Mesenteric fat pad (tissue), 1 donor: ENCODE measurements at regions not wholly inside any gene's neighbourhood (a gene's known extent, or its start where the extent isn't known, plus 50 kb on each side); places are given as distances from the start of the nearest gene placed in this dataset.

Experiments used
- DNase-seq: peaks from one replicate; pipeline ENCODE4 v3.0.0-alpha.2; 2020; ENCODE audit warnings: low spot score
- donor health status: DM: yes; HTN: yes; CAD: no.

DNA sequence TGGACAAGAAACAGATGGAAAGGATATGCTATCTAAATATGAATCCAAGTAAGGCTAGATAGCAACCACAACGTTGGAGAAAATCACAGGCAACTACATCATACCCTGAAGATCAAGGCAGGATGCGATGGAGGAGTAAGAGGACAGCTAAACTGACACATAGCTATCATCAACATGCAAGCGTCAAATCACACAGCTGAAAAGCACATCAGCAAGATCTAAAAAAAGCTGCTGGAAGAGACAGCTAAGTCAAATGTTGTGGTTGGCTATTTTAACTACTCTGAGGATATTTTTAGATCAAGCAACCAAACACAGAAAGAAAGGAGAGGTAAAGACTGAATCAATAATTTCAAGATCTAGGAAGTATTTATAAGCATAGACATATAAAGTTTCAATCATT lies 466.9 kb downstream of the BRD1 start:
- no peak for DNase-seq

GRCh38 chr22:49359076-49359475 lies 468.6 kb downstream of the BRD1 start:
- no peak for DNase-seq

DNA sequence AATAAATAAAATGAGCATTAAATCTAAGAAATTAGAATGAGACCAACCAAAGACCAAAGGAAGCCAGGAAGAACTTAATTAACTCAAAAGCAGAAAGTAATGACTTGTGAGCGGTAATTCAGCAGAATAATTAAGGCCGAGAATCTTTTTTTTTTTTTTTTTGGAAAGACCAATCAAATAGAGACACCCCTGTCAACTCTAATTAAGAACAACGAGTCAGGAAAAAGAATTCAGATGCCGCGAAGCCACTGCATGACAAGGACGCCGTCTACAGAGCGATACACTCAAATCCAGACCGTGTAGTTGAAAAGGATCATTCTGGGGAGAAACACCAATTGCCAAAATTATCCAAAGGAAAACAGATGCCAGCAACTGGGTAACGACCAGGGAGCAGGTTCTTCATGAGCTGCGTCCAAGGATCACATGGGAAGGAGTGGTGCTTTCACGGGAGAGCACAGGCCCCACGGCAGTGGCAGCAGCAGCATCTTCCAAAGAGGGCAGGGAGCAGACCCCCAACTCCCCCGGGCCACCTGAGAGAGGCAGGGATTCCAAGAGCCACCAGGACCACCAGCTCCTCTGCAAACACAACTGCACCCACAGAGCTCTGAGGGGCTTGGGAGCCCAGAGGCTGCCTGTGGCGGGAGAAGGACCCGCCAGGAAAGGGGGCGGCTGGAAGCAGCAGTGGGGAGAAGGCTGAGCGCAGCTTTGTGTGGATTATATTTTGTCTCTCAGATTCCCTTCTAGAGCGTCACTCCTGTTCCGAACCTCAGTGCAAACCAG lies 469.8 kb downstream of the BRD1 start:
- peak; percentile 67 for DNase-seq

DNA sequence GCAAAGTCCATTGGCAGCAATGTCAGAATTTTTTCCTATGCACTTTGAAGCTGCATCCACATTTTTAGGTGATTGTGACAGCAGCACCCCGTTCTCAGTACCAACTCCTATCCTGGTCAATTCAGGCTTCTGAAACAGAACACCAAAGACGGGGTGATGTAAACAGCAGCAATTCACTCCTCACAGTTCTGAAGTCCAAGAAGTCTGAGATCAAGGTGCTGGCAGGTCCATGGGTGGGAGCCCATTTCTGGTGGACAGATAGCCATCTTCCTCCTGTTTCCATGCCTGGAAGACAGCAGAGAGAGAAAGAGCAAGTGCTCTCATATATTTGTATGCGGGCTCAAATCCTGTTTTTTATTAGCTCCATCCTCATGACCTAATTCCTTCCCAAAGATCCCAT lies 471.2 kb downstream of the BRD1 start:
- DNase-seq = no peak

- DNase-seq = peak; percentile 55
These were observed 472.3 kb downstream of the BRD1 start for GRCh38 chr22:49355211-49355920.

DNA sequence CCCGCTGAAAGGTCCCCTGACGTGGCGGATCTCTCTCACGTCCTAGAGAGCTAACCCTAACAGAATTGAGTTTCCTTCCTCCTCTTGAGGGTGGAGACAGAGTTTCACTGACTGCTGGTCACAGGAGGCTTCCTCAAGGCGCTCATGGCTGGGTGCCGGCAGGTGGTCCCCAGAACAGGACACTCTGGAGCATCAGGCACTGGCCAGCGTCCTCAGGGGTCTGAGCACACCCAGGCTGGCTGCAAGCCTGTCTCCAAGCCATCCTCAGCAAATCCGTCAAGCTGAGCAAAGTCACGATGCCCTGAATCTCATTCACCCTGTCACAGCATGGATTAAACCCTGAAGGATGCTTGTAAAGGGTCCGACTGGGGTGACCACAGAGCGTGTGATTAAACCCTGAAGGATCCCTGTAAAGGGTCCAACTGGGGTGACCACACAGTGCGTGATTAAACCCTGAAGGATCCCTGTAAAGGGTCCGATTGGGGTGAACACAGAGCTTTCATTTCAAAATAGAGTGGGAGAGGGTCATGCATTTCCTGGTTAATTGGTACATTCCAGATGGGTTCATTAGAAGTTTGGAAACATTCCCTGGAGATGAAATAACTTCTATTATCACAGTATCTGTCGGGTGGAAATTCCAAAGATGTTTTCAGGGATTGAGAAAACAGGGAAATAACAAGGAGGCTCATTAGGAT lies 473.0 kb downstream of the BRD1 start:
- peak; percentile 39 for DNase-seq

DNA sequence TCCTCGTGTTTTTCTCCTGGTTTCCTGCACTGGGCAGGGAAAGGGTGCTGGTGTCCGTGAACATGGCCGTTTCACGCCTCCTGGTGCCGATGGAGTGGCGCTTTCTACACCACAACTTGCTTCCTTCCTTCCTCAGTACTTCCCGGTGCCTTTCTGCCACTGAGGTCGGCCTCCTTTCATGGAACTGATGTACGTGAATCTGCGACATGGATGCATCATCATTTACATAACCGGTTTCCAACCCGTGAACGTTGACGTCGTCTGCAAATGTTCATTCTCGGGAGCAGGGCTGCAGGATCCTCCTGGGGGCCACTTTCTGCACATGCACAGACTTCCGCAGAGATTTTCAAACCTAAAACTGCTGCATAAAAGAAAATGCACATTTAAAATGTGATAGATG lies 474.4 kb downstream of the BRD1 start:
- no peak for DNase-seq

- peak; percentile 80 for DNase-seq
These were observed 475.1 kb downstream of the BRD1 start for GRCh38 chr22:49352361-49353169.

DNA sequence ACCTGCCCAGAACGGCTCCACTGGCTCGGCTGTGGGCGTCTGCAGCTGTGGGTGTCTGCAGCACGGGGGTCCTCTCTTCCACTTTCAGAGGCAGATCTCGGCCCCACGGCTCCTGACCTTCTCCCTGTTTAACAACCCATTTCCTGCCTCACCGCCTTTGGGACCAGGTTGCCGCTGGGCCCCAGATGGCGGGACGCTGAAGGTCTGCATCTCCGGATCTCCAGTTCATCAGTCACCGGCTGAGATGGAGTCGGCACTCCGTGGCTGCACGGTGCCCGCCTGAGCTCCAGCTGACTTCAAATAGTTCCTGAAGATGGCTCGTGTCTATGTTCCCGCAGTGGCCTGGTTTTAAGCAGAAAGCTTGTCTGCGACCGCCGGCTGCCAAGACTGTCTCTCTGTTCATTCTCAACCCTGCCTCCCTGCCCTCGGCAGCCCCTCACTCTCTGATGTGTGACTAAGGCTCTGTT lies 475.9 kb downstream of the BRD1 start:
- peak; percentile 81 for DNase-seq

- peak; percentile 76 for DNase-seq
These were observed 477.1 kb downstream of the BRD1 start for GRCh38 chr22:49350441-49351121.

DNA sequence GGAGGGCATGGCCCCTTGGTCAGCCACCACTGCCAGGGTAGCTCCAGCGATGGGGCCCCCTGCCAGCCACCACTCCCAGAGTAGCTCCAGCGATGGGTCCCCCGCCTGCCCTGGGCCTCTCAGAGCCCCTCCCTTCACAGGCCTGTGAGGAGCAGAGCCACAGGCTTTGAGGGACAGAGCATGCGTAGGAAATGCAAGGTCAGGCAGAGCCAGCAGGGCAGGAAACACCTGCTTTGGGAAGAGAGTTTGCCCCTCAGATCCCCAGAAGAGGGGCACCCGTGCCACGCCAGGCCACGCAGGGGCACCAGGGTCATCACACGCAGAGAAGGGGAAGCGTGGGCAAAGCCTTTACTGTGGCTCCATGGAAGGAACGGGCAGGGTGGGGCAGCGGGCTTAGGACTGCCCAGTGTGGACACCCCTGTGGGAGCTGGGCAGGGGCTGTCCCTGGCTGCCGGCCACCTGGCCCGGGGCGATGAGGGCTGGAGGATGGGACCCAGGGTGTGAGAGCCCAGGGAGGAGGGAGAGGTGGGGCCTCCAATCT lies 477.8 kb downstream of the BRD1 start:
- peak; percentile 89 for DNase-seq

- peak; percentile 84 for DNase-seq
These were observed 478.4 kb downstream of the BRD1 start for GRCh38 chr22:49349181-49349835.

GRCh38 chr22:49348631-49349030 lies 479.0 kb downstream of the BRD1 start:
- DNase-seq = peak; percentile 64

DNA sequence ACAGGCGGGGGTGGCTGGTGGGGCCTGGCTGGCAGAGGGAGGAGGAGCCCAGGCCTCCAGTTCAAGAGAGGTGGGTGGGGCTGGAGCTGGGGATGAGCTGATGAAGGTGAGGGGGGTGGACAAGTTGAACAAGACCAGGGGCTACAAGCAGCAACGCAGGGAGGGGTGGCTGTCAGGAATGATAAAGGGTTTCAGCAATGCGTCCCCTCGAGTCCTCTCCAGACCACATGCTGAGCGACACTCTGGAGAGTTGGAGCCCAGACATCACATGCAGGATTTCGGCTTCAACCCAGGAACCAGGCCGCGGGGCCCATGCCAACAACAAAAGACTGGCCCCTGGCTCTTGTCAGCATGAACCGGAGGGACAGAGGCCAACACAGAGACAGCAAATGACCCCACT lies 480.3 kb downstream of the BRD1 start:
- peak; percentile 72 for DNase-seq

DNA sequence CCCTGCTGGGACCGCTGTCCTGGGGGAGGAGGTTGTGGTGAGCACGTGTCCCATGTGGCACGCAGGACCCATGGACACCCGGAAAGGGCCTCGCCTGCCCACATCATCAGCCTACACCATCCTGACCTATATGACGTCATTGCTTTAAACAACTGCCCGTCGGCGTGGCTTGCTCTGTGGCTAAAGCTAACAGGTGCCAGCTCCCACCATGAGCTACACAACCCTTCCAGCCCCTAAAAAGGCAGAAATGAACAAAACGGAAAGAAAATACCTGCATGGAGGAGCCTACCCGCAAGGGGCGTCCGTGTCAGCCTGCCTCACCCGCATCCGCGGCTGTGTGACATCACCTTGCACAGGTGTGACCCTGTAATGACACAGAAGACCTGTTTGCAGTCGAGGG lies 481.8 kb downstream of the BRD1 start:
- peak; percentile 77 for DNase-seq

- peak; percentile 47 for DNase-seq
These were observed 483.0 kb downstream of the BRD1 start for GRCh38 chr22:49344656-49345055.

GRCh38 chr22:49344161-49344560 lies 483.5 kb downstream of the BRD1 start:
- peak; percentile 18 for DNase-seq

- peak; percentile 28 for DNase-seq
These were observed 487.3 kb downstream of the BRD1 start for GRCh38 chr22:49340406-49340805.

DNA sequence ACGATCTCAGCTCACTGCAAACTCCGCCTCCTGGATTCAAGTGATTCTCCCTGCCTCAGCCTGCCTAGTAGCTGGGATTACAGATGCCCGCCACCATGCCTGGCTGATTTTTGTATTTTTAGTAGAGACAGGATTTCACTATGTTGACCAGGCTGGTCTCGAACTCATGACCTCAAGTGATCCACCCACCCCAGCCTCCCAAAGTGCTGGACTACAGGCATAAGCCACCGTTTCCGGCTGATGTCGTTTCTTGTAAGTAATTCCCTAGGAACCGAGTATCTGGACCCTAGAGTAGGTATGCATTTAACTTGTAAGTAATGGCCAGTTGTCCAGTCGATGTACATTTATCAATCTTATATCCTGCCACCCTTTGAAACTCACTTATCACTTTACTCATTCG lies 491.2 kb downstream of the BRD1 start:
- DNase-seq = peak; percentile 71

GRCh38 chr22:49334976-49335375 lies 492.7 kb downstream of the BRD1 start:
- peak; percentile 67 for DNase-seq
